Vagina (tissue), 2 donors: ENCODE measurements at regions not wholly inside any gene's neighbourhood (a gene's known extent, or its start where the extent isn't known, plus 50 kb on each side); places are given as distances from the start of the nearest gene placed in this dataset.

Experiments
- DNase-seq, 2 donors: peaks; one replicate each; pipeline ENCODE4 v3.0.0-alpha.2; 2017; ENCODE audit errors: extremely low spot score in 2 of 2
- H3K27ac ChIP-seq: fragments of 200-600 bp; sonication (generic); one replicate; pipeline ENCODE4 v1.5.1; 2019
- H3K27me3 ChIP-seq: fragments of 200-600 bp; sonication (generic); one replicate; pipeline ENCODE4 v1.5.1; 2019
- H3K36me3 ChIP-seq, 2 donors: fragments of 200-600 bp; sonication (generic); one replicate each; pipeline ENCODE4 v1.5.1; 2017 to 2019
- H3K4me1 ChIP-seq: fragments of 200-600 bp; sonication (generic); one replicate; pipeline ENCODE4 v1.5.1; 2019
- H3K4me3 ChIP-seq, 2 donors: fragments of 200-600 bp; sonication (generic); 1 replicate in 1 of 2; 2 replicates in 1 of 2; pipeline ENCODE4 v1.5.1; 2016 to 2019
- H3K9me3 ChIP-seq: fragments of 200-600 bp; sonication (generic); one replicate; pipeline ENCODE4 v1.5.1; 2019
- POLR2A ChIP-seq, 2 donors: fragments of 450-650 bp; IDR thresholded peaks; one replicate each; pipeline ENCODE4 v1.6.1; 2017; ENCODE audit warnings: antibody characterized with exemption in 2 of 2, mild to moderate bottlenecking in 2 of 2, moderate library complexity in 2 of 2
- POLR2AphosphoS5 ChIP-seq, 2 donors: sonication (generic); formaldehyde crosslinking; IDR thresholded peaks; one replicate each; pipeline ENCODE4 v1.9.0; 2017; ENCODE audit warnings: antibody characterized with exemption in 2 of 2, mild to moderate bottlenecking in 2 of 2, low read depth in 1 of 2; ENCODE audit not compliant: insufficient read depth in 1 of 2
- intact Hi-C: fragments of 100-400 bp; cut with DNase I; formaldehyde crosslinking; loops from one replicate; pipeline ENCODE4 v1.15.1; 2023
- TF ChIP-seq, protein P1 (sequence below), 3 experiments: fragments of 450-650 bp in 2 of 3; fragments of 200-600 bp in 1 of 3; sonication (generic) in 1 of 3; IDR thresholded peaks; one replicate each; pipeline ENCODE4 v1.5.1; 2017 to 2019; ENCODE audit warnings: antibody characterized with exemption in 3 of 3, mild to moderate bottlenecking in 2 of 3, moderate library complexity in 2 of 3

DNA sequence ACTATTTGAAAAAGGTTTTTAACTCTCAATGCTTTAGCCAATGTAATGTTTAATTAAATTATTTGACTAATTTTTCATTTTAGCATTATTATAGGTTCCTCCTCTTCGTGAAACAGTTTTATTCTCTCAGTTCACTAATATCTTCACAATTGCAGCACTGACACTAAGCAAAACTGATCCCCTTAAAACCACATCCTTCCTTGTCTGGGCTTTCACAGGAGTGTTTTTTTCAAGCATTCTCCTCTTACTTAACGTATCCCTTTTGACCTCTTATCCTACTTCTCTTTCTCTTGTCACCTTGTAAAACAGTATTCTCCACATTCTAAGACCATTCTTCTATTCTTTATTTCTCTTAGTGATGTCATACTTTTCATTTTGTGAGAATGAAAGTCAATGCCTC, 112.8 kb downstream of the DSC3 start:
- no peaks in the 10 kb centered on the region for H3K27me3 ChIP-seq
- DNase-seq: no peak
- TF ChIP-seq, protein P1, sequence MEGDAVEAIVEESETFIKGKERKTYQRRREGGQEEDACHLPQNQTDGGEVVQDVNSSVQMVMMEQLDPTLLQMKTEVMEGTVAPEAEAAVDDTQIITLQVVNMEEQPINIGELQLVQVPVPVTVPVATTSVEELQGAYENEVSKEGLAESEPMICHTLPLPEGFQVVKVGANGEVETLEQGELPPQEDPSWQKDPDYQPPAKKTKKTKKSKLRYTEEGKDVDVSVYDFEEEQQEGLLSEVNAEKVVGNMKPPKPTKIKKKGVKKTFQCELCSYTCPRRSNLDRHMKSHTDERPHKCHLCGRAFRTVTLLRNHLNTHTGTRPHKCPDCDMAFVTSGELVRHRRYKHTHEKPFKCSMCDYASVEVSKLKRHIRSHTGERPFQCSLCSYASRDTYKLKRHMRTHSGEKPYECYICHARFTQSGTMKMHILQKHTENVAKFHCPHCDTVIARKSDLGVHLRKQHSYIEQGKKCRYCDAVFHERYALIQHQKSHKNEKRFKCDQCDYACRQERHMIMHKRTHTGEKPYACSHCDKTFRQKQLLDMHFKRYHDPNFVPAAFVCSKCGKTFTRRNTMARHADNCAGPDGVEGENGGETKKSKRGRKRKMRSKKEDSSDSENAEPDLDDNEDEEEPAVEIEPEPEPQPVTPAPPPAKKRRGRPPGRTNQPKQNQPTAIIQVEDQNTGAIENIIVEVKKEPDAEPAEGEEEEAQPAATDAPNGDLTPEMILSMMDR (IDR thresholded peaks at IDR 0.05): no peak
- TF ChIP-seq POLR2A (IDR thresholded peaks at IDR 0.05) (no peak), POLR2AphosphoS5 (IDR thresholded peaks at IDR 0.05; ENCODE audit: insufficient read depth in 1 of 2, low read depth in 1 of 2) (no peak)
- no peak overlapping the region for H3K4me3 ChIP-seq
- no peaks in the 10 kb centered on the region for H3K36me3 ChIP-seq
- no peak overlapping the region for H3K27ac ChIP-seq
- H3K9me3 ChIP-seq: no peaks in the 10 kb centered on the region
- H3K4me1 ChIP-seq: no peaks in the 10 kb centered on the region
- intact Hi-C loops: no loop called here

DNA sequence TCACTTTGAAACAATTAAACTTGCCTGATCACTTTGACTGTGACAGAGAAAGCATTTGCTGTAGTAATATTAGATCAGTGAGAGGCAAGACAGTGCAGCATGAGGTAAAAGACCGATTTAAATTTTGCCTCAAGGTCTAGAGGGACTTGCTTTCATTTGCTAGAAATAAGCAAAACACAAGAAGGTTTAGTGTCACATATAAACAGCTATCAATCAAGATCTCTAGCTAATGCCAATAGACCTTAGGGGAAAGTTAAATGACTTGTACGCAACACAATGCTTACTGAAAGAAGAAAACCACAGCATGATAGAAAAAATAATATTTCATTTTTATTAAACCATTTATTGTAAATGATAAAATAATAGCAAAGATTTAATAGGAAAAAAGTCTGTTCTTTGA, 113.5 kb downstream of the DSC3 start:
- Histone ChIP-seq H3K36me3 (no peaks in the 10 kb centered on the region), H3K27me3 (no peaks in the 10 kb centered on the region), H3K4me3 (no peak overlapping the region), H3K27ac (no peak overlapping the region), H3K4me1 (no peaks in the 10 kb centered on the region), H3K9me3 (no peaks in the 10 kb centered on the region)
- TF ChIP-seq, protein P1 (IDR thresholded peaks at IDR 0.05): no peak
- TF ChIP-seq POLR2AphosphoS5 (IDR thresholded peaks at IDR 0.05; ENCODE audit: insufficient read depth in 1 of 2, low read depth in 1 of 2): no peak
- TF ChIP-seq POLR2A (IDR thresholded peaks at IDR 0.05): no peak
- no peak for DNase-seq
- intact Hi-C loops: no loop called here

DNA sequence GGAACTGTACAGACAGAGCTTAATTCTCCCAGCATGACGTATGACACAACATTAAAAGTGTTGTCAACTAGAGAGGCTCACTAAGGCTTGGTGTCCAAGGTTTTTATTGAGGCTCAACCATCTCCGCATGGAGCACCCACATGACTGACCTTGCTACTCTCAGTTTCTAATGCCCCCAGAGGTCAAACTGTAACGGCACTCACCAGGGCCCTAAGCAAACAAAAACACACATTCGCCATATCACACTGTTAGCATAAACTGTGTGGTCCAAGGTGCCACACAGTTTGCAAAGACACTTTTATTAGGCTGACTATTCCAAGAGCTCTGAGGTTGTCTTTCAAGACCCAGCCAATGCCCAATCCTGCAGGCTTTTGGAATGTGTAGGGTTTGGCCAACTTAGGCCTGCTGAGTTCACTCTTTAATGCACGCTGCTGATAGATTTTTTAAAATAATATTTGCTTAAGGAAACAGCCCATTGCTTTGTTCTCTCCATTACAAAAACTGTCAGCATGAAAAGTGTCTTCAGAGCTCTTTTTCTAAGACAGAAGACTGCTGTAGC, 114.9 kb downstream of the DSC3 start:
- intact Hi-C loops: no loop called here
- H3K4me1 ChIP-seq: no peaks in the 10 kb centered on the region

DNA sequence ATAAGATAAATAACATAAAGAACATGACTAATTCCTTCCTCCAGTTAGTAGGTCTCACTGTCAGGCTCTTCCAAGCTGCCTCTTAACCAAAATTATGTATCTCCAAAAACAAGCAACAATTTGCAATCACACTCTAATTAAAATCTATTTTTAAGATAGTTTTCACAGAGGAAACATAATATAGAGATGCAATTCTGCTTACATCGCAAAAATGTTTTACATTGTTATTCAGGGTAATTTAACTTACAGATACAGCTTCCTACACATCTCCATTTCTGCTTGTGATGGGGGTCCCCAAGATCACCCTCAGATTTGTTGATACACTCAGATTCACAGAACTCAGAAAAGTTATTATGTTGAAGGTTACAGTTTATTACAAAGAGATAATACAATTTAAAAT, 115.5 kb downstream of the DSC3 start:
- intact Hi-C loops: no loop called here
- no peak for DNase-seq
- H3K4me3 ChIP-seq: no peak overlapping the region
- no peaks in the 10 kb centered on the region for H3K9me3 ChIP-seq
- no peak overlapping the region for H3K27ac ChIP-seq
- H3K4me1 ChIP-seq: no peaks in the 10 kb centered on the region
- TF ChIP-seq POLR2AphosphoS5 (IDR thresholded peaks at IDR 0.05; ENCODE audit: insufficient read depth in 1 of 2, low read depth in 1 of 2) (no peak), POLR2A (IDR thresholded peaks at IDR 0.05) (no peak)
- TF ChIP-seq, protein P1 (IDR thresholded peaks at IDR 0.05): no peak
- no peaks in the 10 kb centered on the region for H3K27me3 ChIP-seq
- H3K36me3 ChIP-seq: no peaks in the 10 kb centered on the region

More for the DNA sequence above, 114.9 kb downstream of the DSC3 start:
- no peaks in the 10 kb centered on the region for H3K27me3 ChIP-seq
- no peak overlapping the region for H3K27ac ChIP-seq
- H3K4me3 ChIP-seq: no peak overlapping the region
- TF ChIP-seq POLR2A (IDR thresholded peaks at IDR 0.05) (no peak), POLR2AphosphoS5 (IDR thresholded peaks at IDR 0.05; ENCODE audit: insufficient read depth in 1 of 2, low read depth in 1 of 2) (no peak)
- TF ChIP-seq, protein P1 (IDR thresholded peaks at IDR 0.05): no peak
- DNase-seq: no peak
- H3K9me3 ChIP-seq: no peaks in the 10 kb centered on the region
- no peaks in the 10 kb centered on the region for H3K36me3 ChIP-seq

DNA sequence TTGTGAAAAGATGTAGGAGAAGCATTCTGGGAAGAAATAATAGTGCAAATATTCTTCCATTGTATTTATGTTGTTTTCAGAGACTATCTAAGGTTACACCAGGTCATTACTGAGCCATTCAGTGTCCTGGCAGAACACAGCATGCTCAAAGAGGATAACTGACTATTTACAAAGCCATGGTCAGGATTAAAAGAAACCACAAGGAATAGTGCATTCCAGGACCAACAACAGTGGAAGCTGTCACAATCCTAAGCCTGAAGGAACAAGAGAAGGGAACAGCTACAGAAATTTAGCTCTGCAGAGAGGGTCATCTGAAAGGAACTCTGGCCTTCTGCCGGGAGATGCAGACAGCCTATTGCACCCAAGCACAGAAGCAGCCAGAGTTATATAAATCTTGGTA, 116.7 kb downstream of the DSC3 start:
- DNase-seq: no peak
- no peaks in the 10 kb centered on the region for H3K27me3 ChIP-seq
- intact Hi-C loops: no loop called here
- H3K36me3 ChIP-seq: no peaks in the 10 kb centered on the region
- H3K4me1 ChIP-seq: no peaks in the 10 kb centered on the region
- H3K27ac ChIP-seq: no peak overlapping the region
- no peak overlapping the region for H3K4me3 ChIP-seq
- H3K9me3 ChIP-seq: no peaks in the 10 kb centered on the region
- no peak for TF ChIP-seq POLR2A (IDR thresholded peaks at IDR 0.05)
- no peak for TF ChIP-seq POLR2AphosphoS5 (IDR thresholded peaks at IDR 0.05; ENCODE audit: insufficient read depth in 1 of 2, low read depth in 1 of 2)
- TF ChIP-seq, protein P1 (IDR thresholded peaks at IDR 0.05): no peak
